H1 (cell line): ENCODE measurements at regions not wholly inside any gene's neighbourhood (a gene's known extent, or its start where the extent isn't known, plus 50 kb on each side); places are given as distances from the start of the nearest gene placed in this dataset.

Source experiments
- CTBP2 ChIP-seq: IDR thresholded peaks from 2 replicates; pipeline ENCODE4 v1.7.0; 2011; ENCODE audit warnings: borderline replicate concordance, mild to moderate bottlenecking, moderate library complexity, mixed read lengths, low read length; ENCODE audit not compliant: insufficient read depth, insufficient read length
- EGR1 ChIP-seq: IDR thresholded peaks from 2 replicates; pipeline ENCODE4 v1.6.1; 2011; ENCODE audit warnings: low read depth, low read length, borderline replicate concordance
- PHF8 ChIP-seq: fragments of 200-600 bp; sonication (generic); conservative IDR thresholded peaks from 2 replicates; pipeline ENCODE4 v1.7.1; 2012; ENCODE audit warnings: low read depth, mild to moderate bottlenecking, inconsistent platforms, low read length, moderate library complexity
- SRF ChIP-seq: IDR thresholded peaks from 2 replicates; pipeline ENCODE4 v1.6.1; 2011; ENCODE audit warnings: mild to moderate bottlenecking, low read depth, low read length, moderate library complexity

DNA sequence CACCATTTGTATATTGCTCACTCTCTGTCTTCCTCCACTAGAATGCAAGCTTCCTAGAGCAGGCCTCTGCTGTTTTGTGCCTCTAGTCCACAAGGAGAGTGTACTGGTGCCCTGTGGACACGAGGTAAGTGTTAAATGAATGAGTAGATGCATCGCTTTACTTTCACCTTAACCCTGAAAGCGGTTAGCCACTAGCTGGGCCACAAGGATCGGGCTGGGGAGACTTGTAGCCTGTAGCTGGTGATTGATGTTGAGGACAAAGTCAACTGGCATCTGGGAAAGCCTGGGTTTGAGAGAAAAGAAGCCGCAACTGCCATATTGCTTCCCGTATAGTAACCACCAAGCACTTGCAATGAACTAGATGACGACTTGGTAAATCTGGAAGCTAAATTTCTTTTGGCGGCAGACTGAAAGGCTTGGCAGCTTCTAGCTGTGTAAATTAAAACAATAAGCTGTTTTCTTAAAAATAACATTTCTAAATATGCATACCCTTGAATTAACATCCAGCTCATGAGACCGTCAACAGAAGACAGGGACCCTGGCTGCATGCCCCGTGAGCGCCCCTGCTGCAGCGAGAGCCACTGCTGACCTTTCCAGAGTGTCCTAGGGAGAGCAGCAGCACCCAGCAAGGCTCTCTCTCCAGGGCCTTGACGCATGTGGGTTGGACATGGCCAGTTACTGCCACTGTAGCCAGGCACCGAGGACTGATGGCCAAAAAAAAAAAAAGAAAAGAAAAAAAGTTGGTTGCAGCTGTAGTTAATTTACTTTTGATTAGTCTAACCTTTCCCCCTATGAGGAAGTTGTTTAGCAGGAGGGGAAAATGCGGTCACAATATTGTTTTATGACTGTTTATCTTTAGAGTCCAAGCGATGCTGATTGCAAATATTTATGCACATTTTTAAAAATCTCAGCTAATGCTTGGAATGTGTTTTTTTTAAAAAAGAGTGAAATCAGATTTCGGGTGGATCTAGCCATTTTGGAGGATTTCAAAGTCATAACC lies 315.1 kb downstream of the TFAP2C start (continued):
- TF ChIP-seq CTBP2, result no peak
- no peak for TF ChIP-seq SRF
- TF ChIP-seq EGR1, result no peak
- TF ChIP-seq PHF8, result no peak
